ENCODE measurements at regions not wholly inside any gene's neighbourhood (a gene's known extent, or its start where the extent isn't known, plus 50 kb on each side); places are given as distances from the start of the nearest gene placed in this dataset.

- Histone ChIP-seq H3K9me3 (replicated peaks; ENCODE audit: insufficient read depth, low read length) (no peaks in the 10 kb centered on the region), H4K20me1 (ENCODE audit: insufficient read depth, low read length) (no peaks in the 10 kb centered on the region), H3F3A (ENCODE audit: insufficient read depth, low read length) (no peaks in the 10 kb centered on the region), H3K79me2 (ENCODE audit: low read length) (no peaks in the 10 kb centered on the region), H3K27ac (ENCODE audit: low read length) (no peak overlapping the region), H3K9ac (ENCODE audit: low read length) (no peak overlapping the region), H3K4me2 (ENCODE audit: low read depth, low read length) (no peak overlapping the region), H3K36me3 (replicated peaks; ENCODE audit: insufficient read depth, low read length) (no peaks in the 10 kb centered on the region), H3K9me2 (replicated peaks; ENCODE audit: insufficient read depth, low read length) (no peaks in the 10 kb centered on the region), H3K4me3 (ENCODE audit: low read length) (no peak overlapping the region), H3K27me3 (replicated peaks; ENCODE audit: insufficient read depth, low read length) (no peaks in the 10 kb centered on the region), H3K4me1 (ENCODE audit: low read length) (no peaks in the 10 kb centered on the region), H2AFZ (ENCODE audit: low read length) (no peak overlapping the region)
- TF ChIP-seq CTCF (IDR thresholded peaks at IDR 0.05; ENCODE audit: low read length) (no peak), EZH2phosphoT487 (IDR thresholded peaks at IDR 0.05; ENCODE audit: low read length) (no peak), EZH2 (optimal IDR thresholded peaks at IDR 0.05; ENCODE audit: low read depth, low read length) (no peak)
- DNase-seq = no peak
Measured at GRCh38 chr11:45489281-45489905, 176.0 kb downstream of the CHST1 start.

GRCh38 chr11:45486461-45486860 is 179.0 kb downstream of the CHST1 start:
- H3K4me3 ChIP-seq (ENCODE audit: low read length) = no peak overlapping the region
- no peaks in the 10 kb centered on the region for H3K27me3 ChIP-seq (replicated peaks; ENCODE audit: insufficient read depth, low read length)
- DNase-seq = no peak
- no peaks in the 10 kb centered on the region for H3K36me3 ChIP-seq (replicated peaks; ENCODE audit: insufficient read depth, low read length)
- no peak overlapping the region for H2AFZ ChIP-seq (ENCODE audit: low read length)
- H3K9ac ChIP-seq (ENCODE audit: low read length) = no peak overlapping the region
- no peaks in the 10 kb centered on the region for H4K20me1 ChIP-seq (ENCODE audit: insufficient read depth, low read length)
- H3K4me2 ChIP-seq (ENCODE audit: low read depth, low read length) = no peak overlapping the region
- H3K79me2 ChIP-seq (ENCODE audit: low read length) = no peaks in the 10 kb centered on the region
- no peak for TF ChIP-seq CTCF (IDR thresholded peaks at IDR 0.05; ENCODE audit: low read length)
- TF ChIP-seq EZH2 (optimal IDR thresholded peaks at IDR 0.05; ENCODE audit: low read depth, low read length) = no peak
- no peak for TF ChIP-seq EZH2phosphoT487 (IDR thresholded peaks at IDR 0.05; ENCODE audit: low read length)
- no peaks in the 10 kb centered on the region for H3F3A ChIP-seq (ENCODE audit: insufficient read depth, low read length)
- no peak overlapping the region for H3K27ac ChIP-seq (ENCODE audit: low read length)
- no peaks in the 10 kb centered on the region for H3K9me2 ChIP-seq (replicated peaks; ENCODE audit: insufficient read depth, low read length)
- H3K4me1 ChIP-seq (ENCODE audit: low read length) = no peaks in the 10 kb centered on the region
- no peaks in the 10 kb centered on the region for H3K9me3 ChIP-seq (replicated peaks; ENCODE audit: insufficient read depth, low read length)

GRCh38 chr11:45485070-45485707 is 180.2 kb downstream of the CHST1 start:
- no peaks in the 10 kb centered on the region for H3K79me2 ChIP-seq (ENCODE audit: low read length)
- no peak overlapping the region for H3K27ac ChIP-seq (ENCODE audit: low read length)
- no peak for TF ChIP-seq EZH2phosphoT487 (IDR thresholded peaks at IDR 0.05; ENCODE audit: low read length)
- TF ChIP-seq CTCF (IDR thresholded peaks at IDR 0.05; ENCODE audit: low read length) = no peak
- TF ChIP-seq EZH2 (optimal IDR thresholded peaks at IDR 0.05; ENCODE audit: low read depth, low read length) = no peak
- no peak overlapping the region for H3K4me2 ChIP-seq (ENCODE audit: low read depth, low read length)
- H4K20me1 ChIP-seq (ENCODE audit: insufficient read depth, low read length) = no peaks in the 10 kb centered on the region
- H3F3A ChIP-seq (ENCODE audit: insufficient read depth, low read length) = no peaks in the 10 kb centered on the region
- no peak for DNase-seq
- H3K4me1 ChIP-seq (ENCODE audit: low read length) = no peaks in the 10 kb centered on the region
- no peaks in the 10 kb centered on the region for H3K36me3 ChIP-seq (replicated peaks; ENCODE audit: insufficient read depth, low read length)
- no peaks in the 10 kb centered on the region for H3K9me3 ChIP-seq (replicated peaks; ENCODE audit: insufficient read depth, low read length)
- H2AFZ ChIP-seq (ENCODE audit: low read length) = no peak overlapping the region
- H3K4me3 ChIP-seq (ENCODE audit: low read length) = no peak overlapping the region
- H3K9me2 ChIP-seq (replicated peaks; ENCODE audit: insufficient read depth, low read length) = no peaks in the 10 kb centered on the region
- H3K9ac ChIP-seq (ENCODE audit: low read length) = no peak overlapping the region
- H3K27me3 ChIP-seq (replicated peaks; ENCODE audit: insufficient read depth, low read length) = no peaks in the 10 kb centered on the region

All from MM.1S (cell line).